HCT116 (cell line): ENCODE measurements at regions not wholly inside any gene's neighbourhood (a gene's known extent, or its start where the extent isn't known, plus 50 kb on each side); places are given as distances from the start of the nearest gene placed in this dataset.

ENCODE experiments used
- ATAC-seq: fragments of 200-7000 bp; cut with Tn5 transposase; 2 replicates; pipeline ENCODE4 v1.9.1; 2020; ENCODE audit warnings: mild to moderate bottlenecking, moderate library complexity
- BruUV-seq: library from RNA; stranded (reverse); fragments of 400-500 nt; replicated peaks from 2 replicates; lab custom pipeline; 2021; lab: Mats Ljungman, UMichigan
- CTCF ChIA-PET: fragments of 300-600 bp; sonication (Branson Sonifier 250); formaldehyde crosslinking; loops from one replicate; lab custom pipeline; 2021; ENCODE audit warnings: antibody characterized with exemption; lab: Charles Lee
- POLR2A ChIA-PET: fragments of 300-600, 350-600 bp; sonication (Branson Sonifier 250); formaldehyde crosslinking; loops from one replicate; lab custom pipeline; 2021; ENCODE audit warnings: antibody characterized with exemption; lab: Charles Lee
- RAD21 ChIA-PET, 2 experiments: fragments of 300-600 bp; sonication (Branson Sonifier 250); formaldehyde crosslinking; loops; one replicate each; lab custom pipeline; 2023; ENCODE audit warnings: low total read pairs in 2 of 2; ENCODE audit not compliant: uncharacterized antibody in 2 of 2, unreplicated experiment in 2 of 2, low non-redundant PET in 1 of 2; lab: Charles Lee
- DNase-seq: peaks from one replicate; pipeline ENCODE4 v3.0.0-alpha.2; 2010; ENCODE audit warnings: low read depth, low spot score
- H2AFZ ChIP-seq: fragments of 200-600 bp; shearing (Covaris generic), sonication (generic); 2 replicates; pipeline ENCODE4 v1.6.1; 2017; ENCODE audit warnings: low read depth, mixed run types, mixed read lengths, antibody characterized with exemption, low read length; ENCODE audit not compliant: poor library complexity, severe bottlenecking
- H3K27ac ChIP-seq: 2 replicates; pipeline ENCODE4 v1.5.1; 2012; ENCODE audit warnings: low read depth, low read length
- H3K27me3 ChIP-seq: fragments of 200-600 bp; sonication (generic); 2 replicates; pipeline ENCODE4 v1.6.1; 2016; ENCODE audit warnings: mixed run types, low read length, mixed read lengths; ENCODE audit not compliant: insufficient read depth
- H3K36me3 ChIP-seq, 2 experiments: fragments of 200-500 bp in 1 of 2; fragments of 200-600 bp in 1 of 2; sonication (Bioruptor generic) in 1 of 2; sonication (generic) in 1 of 2; 2 replicates each; pipeline versions ENCODE4 v1.5.1 to v1.6.1; 2014 to 2016; ENCODE audit warnings: low read length in 2 of 2, inconsistent platforms in 1 of 2, mixed read lengths in 1 of 2, mixed run types in 1 of 2; ENCODE audit not compliant: insufficient read depth in 2 of 2, control insufficient read depth in 1 of 2
- H3K4me1 ChIP-seq, 2 experiments: fragments of 200-600 bp in 1 of 2; sonication (generic) in 1 of 2; 2 replicates each; pipeline versions ENCODE4 v1.5.1 to v1.6.1; 2012 to 2017; ENCODE audit warnings: low read length in 2 of 2, inconsistent platforms in 1 of 2, mild to moderate bottlenecking in 1 of 2, mixed read lengths in 1 of 2, mixed run types in 1 of 2, moderate library complexity in 1 of 2; ENCODE audit not compliant: insufficient read depth in 2 of 2, control insufficient read depth in 1 of 2
- H3K4me2 ChIP-seq: fragments of 200-600 bp; sonication (generic); 2 replicates; pipeline ENCODE4 v1.6.1; 2017; ENCODE audit warnings: mixed run types, low read length, mixed read lengths
- H3K4me3 ChIP-seq, 2 experiments: fragments of 200-600 bp in 1 of 2; sonication (generic) in 1 of 2; replicated peaks in 1 of 2; 2 replicates each; pipeline ENCODE4 v1.5.1; 2011 to 2016; ENCODE audit warnings: low read length in 2 of 2, control low read depth in 1 of 2, low read depth in 1 of 2, mild to moderate bottlenecking in 1 of 2, mixed read lengths in 1 of 2, mixed run types in 1 of 2
- H3K79me2 ChIP-seq: fragments of 200-600 bp; sonication (generic); 2 replicates; pipeline ENCODE4 v1.6.1; 2017; ENCODE audit warnings: mild to moderate bottlenecking, mixed run types, low read length, moderate library complexity, mixed read lengths; ENCODE audit not compliant: insufficient read depth
- H3K9ac ChIP-seq: fragments of 200-600 bp; sonication (generic); 2 replicates; pipeline ENCODE4 v1.6.1; 2016; ENCODE audit warnings: low read length, mixed read lengths
- H3K9me2 ChIP-seq: fragments of 200-600 bp; sonication (generic), shearing (Covaris generic); 2 replicates; pipeline ENCODE4 v1.6.1; 2017; ENCODE audit warnings: mixed run types, mild to moderate bottlenecking, moderate library complexity; ENCODE audit not compliant: insufficient read depth
- H3K9me3 ChIP-seq, 2 experiments: fragments of 200-500 bp in 1 of 2; fragments of 200-600 bp in 1 of 2; sonication (Bioruptor generic) in 1 of 2; sonication (generic) in 1 of 2; 2 replicates each; pipeline ENCODE4 v1.6.1; 2014 to 2017; ENCODE audit warnings: low read length in 2 of 2, mixed read lengths in 2 of 2, inconsistent platforms in 1 of 2, low read depth in 1 of 2, mild to moderate bottlenecking in 1 of 2, mixed run types in 1 of 2, moderate library complexity in 1 of 2; ENCODE audit not compliant: control insufficient read depth in 1 of 2, insufficient read depth in 1 of 2
- H4K20me1 ChIP-seq: fragments of 200-600 bp; sonication (generic), shearing (Covaris generic); 2 replicates; pipeline ENCODE4 v1.6.1; 2017; ENCODE audit warnings: mixed run types, mild to moderate bottlenecking, moderate library complexity; ENCODE audit not compliant: insufficient read depth
- ATF3 ChIP-seq: IDR thresholded peaks from 2 replicates; pipeline ENCODE4 v1.6.1; 2012
- CBX3 ChIP-seq: IDR thresholded peaks from 2 replicates; pipeline ENCODE4 v1.6.1; 2012; ENCODE audit warnings: low read depth
- CEBPB ChIP-seq: IDR thresholded peaks from 2 replicates; pipeline ENCODE4 v1.6.1; 2012; ENCODE audit warnings: low read depth
- CTCF ChIP-seq, 3 experiments: fragments of 200-600 bp in 1 of 3; sonication (generic) in 1 of 3; IDR thresholded peaks in 2 of 3; conservative IDR thresholded peaks in 1 of 3; 2 replicates each; pipeline ENCODE4 v1.5.1; 2012 to 2017; ENCODE audit warnings: low read depth in 2 of 3, low read length in 2 of 3, antibody characterized with exemption in 1 of 3, borderline replicate concordance in 1 of 3, control low read depth in 1 of 3, mild to moderate bottlenecking in 1 of 3, mixed read lengths in 1 of 3, mixed run types in 1 of 3, moderate library complexity in 1 of 3; ENCODE audit not compliant: insufficient read depth in 1 of 3
- EGR1 ChIP-seq: IDR thresholded peaks from 2 replicates; pipeline ENCODE4 v1.6.1; 2012; ENCODE audit warnings: low read depth
- ELF1 ChIP-seq: IDR thresholded peaks from 2 replicates; pipeline ENCODE4 v1.6.1; 2012; ENCODE audit warnings: low read depth, borderline replicate concordance
- EZH2phosphoT487 ChIP-seq: fragments of 200-600 bp; IDR thresholded peaks from 2 replicates; pipeline ENCODE4 v1.6.1; 2018; ENCODE audit warnings: antibody characterized with exemption, borderline replicate concordance
- FOSL1 ChIP-seq: IDR thresholded peaks from 2 replicates; pipeline ENCODE4 v1.6.1; 2012; ENCODE audit warnings: low read depth
- JUND ChIP-seq: IDR thresholded peaks from 2 replicates; pipeline ENCODE4 v1.6.1; 2012
- MAX ChIP-seq: IDR thresholded peaks from 2 replicates; pipeline ENCODE4 v1.6.1; 2012
- POLR2A ChIP-seq: IDR thresholded peaks from 2 replicates; pipeline ENCODE4 v1.7.0; 2011; ENCODE audit warnings: borderline replicate concordance; ENCODE audit not compliant: insufficient read depth, insufficient read length; ENCODE audit errors: extremely low read depth
- RAD21 ChIP-seq: IDR thresholded peaks from 2 replicates; pipeline ENCODE4 v1.6.1; 2012; ENCODE audit warnings: low read depth, mild to moderate bottlenecking
- REST ChIP-seq: IDR thresholded peaks from 2 replicates; pipeline ENCODE4 v1.6.1; 2012; ENCODE audit warnings: low read depth
- SIN3A ChIP-seq: IDR thresholded peaks from 2 replicates; pipeline ENCODE4 v1.6.1; 2012; ENCODE audit warnings: low read depth
- SP1 ChIP-seq: IDR thresholded peaks from 2 replicates; pipeline ENCODE4 v1.6.1; 2012; ENCODE audit warnings: low read depth
- TCF7L2 ChIP-seq: IDR thresholded peaks from 2 replicates; pipeline ENCODE4 v1.7.0; 2011; ENCODE audit warnings: borderline replicate concordance, inconsistent platforms; ENCODE audit not compliant: insufficient read depth, insufficient read length; ENCODE audit errors: extremely low read depth
- YY1 ChIP-seq: IDR thresholded peaks from 2 replicates; pipeline ENCODE4 v1.6.1; 2011; ENCODE audit warnings: low read length, low read depth, moderate library complexity, mild to moderate bottlenecking; ENCODE audit not compliant: insufficient replicate concordance; ENCODE audit errors: extremely low read depth
- ZBTB33 ChIP-seq: IDR thresholded peaks from 2 replicates; pipeline ENCODE4 v1.6.1; 2011; ENCODE audit warnings: mild to moderate bottlenecking, low read length, moderate library complexity; ENCODE audit not compliant: insufficient replicate concordance; ENCODE audit errors: extremely low read depth
- ZFX ChIP-seq: fragments of 450-650 bp; IDR thresholded peaks from 2 replicates; pipeline ENCODE4 v1.6.1; 2017
- intact Hi-C: fragments of 100-400 bp; cut with micrococcal nuclease; formaldehyde crosslinking; loops from 2 replicates; pipeline ENCODE4 v1.10.0; 2022

- POLR2A ChIA-PET, result no interaction called here
- no peaks in the 10 kb centered on the region for H3K79me2 ChIP-seq
- TF ChIP-seq CEBPB (no peak), ZFX (no peak), SP1 (no peak), YY1 (no peak), MAX (no peak), EGR1 (no peak), CBX3 (no peak), ZBTB33 (no peak), REST (no peak), POLR2A (no peak), CTCF (IDR thresholded peaks at IDR 0.05 in 2 of 3, conservative IDR thresholded peaks at IDR 0.05 in 1 of 3; ENCODE audit: borderline replicate concordance in 1 of 3, insufficient read depth in 1 of 3, low read depth in 2 of 3, low read length in 2 of 3) (no peak), SIN3A (no peak), EZH2phosphoT487 (no peak), ATF3 (no peak), ELF1 (no peak), JUND (no peak), RAD21 (no peak), FOSL1 (no peak), TCF7L2 (no peak)
Measured at GRCh38 chr13:44184740-44185139, 188.9 kb upstream of the SERP2 start.

More at GRCh38 chr13:44184740-44185139, 188.9 kb upstream of the SERP2 start:
- Histone ChIP-seq H3K9ac (no peak overlapping the region), H3K27ac (no peak overlapping the region), H3K4me2 (no peak overlapping the region), H3K27me3 (no peaks in the 10 kb centered on the region), H3K4me1 (peaks cover 5 to 26% of the 10 kb centered on the region in 2 experiments), H3K4me3 (no peak overlapping the region), H3K36me3 (no peaks in the 10 kb centered on the region), H3K9me3 (no peaks in the 10 kb centered on the region), H4K20me1 (no peaks in the 10 kb centered on the region), H2AFZ (no peak overlapping the region), H3K9me2 (no peaks in the 10 kb centered on the region)
- BruUV-seq, result no TSS peak
- intact Hi-C loops, result no loop called here
- CTCF ChIA-PET, result no interaction called here
- DNase-seq (no peak), ATAC-seq (no peak)
- RAD21 ChIA-PET, result no interaction called here
